Breast epithelium (tissue), 3 donors: ENCODE measurements at regions not wholly inside any gene's neighbourhood (a gene's known extent, or its start where the extent isn't known, plus 50 kb on each side); places are given as distances from the start of the nearest gene placed in this dataset.

Experiments
- CTCF ChIP-seq, 3 donors: fragments of 450-650 bp; IDR thresholded peaks; one replicate each; pipeline ENCODE4 v1.5.1; 2016 to 2017; ENCODE audit warnings: antibody characterized with exemption in 3 of 3, mild to moderate bottlenecking in 3 of 3, moderate library complexity in 3 of 3
- POLR2A ChIP-seq: fragments of 450-650 bp; IDR thresholded peaks from one replicate; pipeline ENCODE4 v1.6.1; 2016; ENCODE audit warnings: antibody characterized with exemption, mild to moderate bottlenecking, moderate library complexity
- POLR2AphosphoS5 ChIP-seq, 3 donors: sonication (generic); formaldehyde crosslinking; IDR thresholded peaks; one replicate each; pipeline ENCODE4 v1.6.1; 2017; ENCODE audit warnings: antibody characterized with exemption in 3 of 3

DNA sequence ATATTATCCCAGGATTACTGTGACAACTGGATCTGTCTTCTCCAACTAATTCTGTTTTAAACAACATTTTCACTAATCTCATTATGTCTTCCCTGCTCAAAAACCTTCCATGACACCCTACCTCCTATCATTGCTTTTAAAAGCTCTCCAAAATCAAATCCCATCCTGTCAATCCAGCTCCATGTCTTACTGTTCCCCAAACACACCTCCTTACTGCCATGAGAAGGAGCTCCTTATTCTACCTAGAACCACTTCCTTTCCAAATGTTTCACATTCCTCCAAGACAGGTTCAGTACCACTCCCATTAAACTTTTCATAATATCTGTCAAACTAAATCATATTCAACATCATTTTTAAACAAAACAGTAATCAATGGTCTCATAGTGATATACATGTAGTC is 66.9 kb upstream of the WDR17 start:
- TF ChIP-seq POLR2A (no peak), CTCF (IDR thresholded peaks at IDR 0.05) (no peak), POLR2AphosphoS5 (IDR thresholded peaks at IDR 0.05) (no peak)
